ENCODE measurements at regions not wholly inside any gene's neighbourhood (a gene's known extent, or its start where the extent isn't known, plus 50 kb on each side); places are given as distances from the start of the nearest gene placed in this dataset.
"Not testable (repeated sequence)": the region's sequence is repeated elsewhere in the genome, so short reads cannot be mapped to it uniquely, and the experiment has no call there.

GRCh38 chrX:63176578-63176977 lies 174.6 kb downstream of the SPIN4 start:
- not testable (repeated sequence) for DNase-seq

GRCh38 chrX:63173841-63174718 lies 177.1 kb downstream of the SPIN4 start:
- not testable (repeated sequence) for DNase-seq

- DNase-seq: not testable (repeated sequence)
Observed at GRCh38 chrX:63169416-63169815, 181.7 kb downstream of the SPIN4 start.

- DNase-seq: not testable (repeated sequence)
Observed at GRCh38 chrX:63168949-63169348, 182.2 kb downstream of the SPIN4 start.

- DNase-seq: not testable (repeated sequence)
Observed at GRCh38 chrX:63167002-63167401, 184.1 kb downstream of the SPIN4 start.

- DNase-seq: not testable (repeated sequence)
Observed at GRCh38 chrX:63160994-63161393, 190.1 kb downstream of the SPIN4 start.

- DNase-seq: not testable (repeated sequence)
Observed at GRCh38 chrX:63160340-63160739, 190.8 kb downstream of the SPIN4 start.

GRCh38 chrX:63145526-63145925 lies 205.6 kb downstream of the SPIN4 start:
- DNase-seq: not testable (repeated sequence)

GRCh38 chrX:63142588-63142987 lies 208.5 kb downstream of the SPIN4 start:
- DNase-seq: not testable (repeated sequence)

- not testable (repeated sequence) for DNase-seq
Observed at GRCh38 chrX:63135859-63136258, 215.3 kb downstream of the SPIN4 start.

- DNase-seq: peak in 1 of 2 donors; percentile 0
Observed at GRCh38 chrX:63128509-63128908, 222.6 kb downstream of the SPIN4 start.

- no peak for DNase-seq
Observed at GRCh38 chrX:63115196-63115595, 235.9 kb downstream of the SPIN4 start.

GRCh38 chrX:63101879-63102620 lies 249.1 kb downstream of the SPIN4 start:
- no peak for DNase-seq

GRCh38 chrX:63058204-63058603 lies 292.9 kb downstream of the SPIN4 start:
- DNase-seq: no peak

- DNase-seq: no peak
Observed at GRCh38 chrX:63050225-63050624, 300.9 kb downstream of the SPIN4 start.

- DNase-seq: no peak
Observed at GRCh38 chrX:63032811-63033210, 318.3 kb downstream of the SPIN4 start.

GRCh38 chrX:63013549-63013948 lies 337.6 kb downstream of the SPIN4 start:
- DNase-seq: no peak

GRCh38 chrX:63012574-63012973 lies 338.6 kb downstream of the SPIN4 start:
- DNase-seq: no peak

- DNase-seq: not testable (repeated sequence)
Observed at GRCh38 chrX:63000196-63000595, 350.9 kb downstream of the SPIN4 start.

All from CD4-positive, alpha-beta T cell treated with Interleukin-4 for 1 hour (primary cell).